Endothelial cell of umbilical vein (primary cell): ENCODE measurements at regions not wholly inside any gene's neighbourhood (a gene's known extent, or its start where the extent isn't known, plus 50 kb on each side); places are given as distances from the start of the nearest gene placed in this dataset.

ENCODE experiments used
- BruUV-seq: library from RNA; stranded (reverse); fragments of 400-500 nt; replicated peaks from 2 replicates; lab custom pipeline; 2021; lab: Mats Ljungman, UMichigan
- CTCF ChIA-PET: fragments of 300-600, 350-600 bp; sonication (Branson Sonifier 250); formaldehyde crosslinking; loops from one replicate; lab custom pipeline; 2021; ENCODE audit warnings: antibody characterized with exemption, inconsistent platforms; lab: Charles Lee
- POLR2A ChIA-PET: fragments of 300-600, 350-600 bp; sonication (Branson Sonifier 250); formaldehyde crosslinking; loops from one replicate; lab custom pipeline; 2021; ENCODE audit warnings: antibody characterized with exemption, inconsistent platforms; lab: Charles Lee
- DNase-seq: peaks from one replicate; pipeline ENCODE4 v3.0.0-alpha.2; 2011; ENCODE audit warnings: low read depth, low spot score
- FAIRE-seq: peaks from 2 replicates; lab custom pipeline; 2011; peaks lifted over from hg19 to GRCh38; lab: Jason Lieb, UNC
- H2AFZ ChIP-seq: 2 replicates; pipeline ENCODE4 v1.6.0; 2012; ENCODE audit warnings: low read depth, low read length, control low read depth, inconsistent platforms
- H3K27ac ChIP-seq: 2 replicates; pipeline ENCODE4 v1.5.1; 2011; ENCODE audit warnings: low read depth, mild to moderate bottlenecking, control low read depth, low read length, moderate library complexity; ENCODE audit not compliant: insufficient read depth
- H3K27me3 ChIP-seq, 2 experiments: 2 replicates each; pipeline versions ENCODE4 v1.6.0 to v1.6.1; 2011; ENCODE audit warnings: low read length in 2 of 2, mixed read lengths in 1 of 2; ENCODE audit not compliant: control insufficient read depth in 2 of 2, insufficient read depth in 2 of 2
- H3K36me3 ChIP-seq, 2 experiments: 2 replicates in 1 of 2; 3 replicates in 1 of 2; pipeline ENCODE4 v1.5.1; 2011; ENCODE audit warnings: low read length in 2 of 2, mild to moderate bottlenecking in 1 of 2, moderate library complexity in 1 of 2; ENCODE audit not compliant: control insufficient read depth in 2 of 2, insufficient read depth in 2 of 2; ENCODE audit errors: extremely low read depth in 1 of 2
- H3K4me1 ChIP-seq: 3 replicates; pipeline ENCODE4 v1.5.1; 2011; ENCODE audit warnings: mild to moderate bottlenecking, low read length; ENCODE audit not compliant: control insufficient read depth, insufficient read depth; ENCODE audit errors: extremely low read depth
- H3K4me2 ChIP-seq: 2 replicates; pipeline ENCODE4 v1.6.1; 2011; ENCODE audit warnings: low read length, control low read depth, mixed read lengths; ENCODE audit not compliant: insufficient read depth
- H3K4me3 ChIP-seq, 3 experiments: fragments of 200-600 bp in 1 of 3; sonication (generic), shearing (Covaris generic) in 1 of 3; replicated peaks in 1 of 3; 2 replicates each; pipeline ENCODE4 v1.5.1; 2011 to 2016; ENCODE audit warnings: control low read depth in 3 of 3, low read length in 3 of 3, mild to moderate bottlenecking in 2 of 3, inconsistent platforms in 1 of 3, low read depth in 1 of 3, moderate library complexity in 1 of 3; ENCODE audit not compliant: insufficient read depth in 1 of 3
- H3K79me2 ChIP-seq: 2 replicates; pipeline ENCODE4 v1.6.0; 2012; ENCODE audit warnings: low read length, inconsistent platforms; ENCODE audit not compliant: control insufficient read depth, insufficient read depth
- H3K9ac ChIP-seq: replicated peaks from 2 replicates; pipeline ENCODE3; 2011; ENCODE audit warnings: low read length, control low read depth; ENCODE audit not compliant: insufficient read depth; ENCODE audit errors: extremely low read depth
- H3K9me1 ChIP-seq: replicated peaks from 3 replicates; pipeline ENCODE4 v1.6.0; 2011; ENCODE audit warnings: mild to moderate bottlenecking, low read length; ENCODE audit not compliant: control insufficient read depth, insufficient read depth; ENCODE audit errors: extremely low read depth
- H3K9me3 ChIP-seq: replicated peaks from 2 replicates; pipeline ENCODE4 v1.5.1; 2012; ENCODE audit warnings: low read length, inconsistent platforms; ENCODE audit not compliant: control insufficient read depth, insufficient read depth
- H4K20me1 ChIP-seq: replicated peaks from 2 replicates; pipeline ENCODE3; 2011; ENCODE audit warnings: mild to moderate bottlenecking, low read length; ENCODE audit not compliant: control insufficient read depth, insufficient read depth; ENCODE audit errors: extremely low read depth
- EZH2 ChIP-seq: IDR thresholded peaks from 2 replicates; pipeline ENCODE4 v1.6.1; 2012; ENCODE audit warnings: borderline replicate concordance, low read depth, mild to moderate bottlenecking, moderate library complexity, low read length, inconsistent platforms; ENCODE audit not compliant: severe bottlenecking
- FOS ChIP-seq: IDR thresholded peaks from 2 replicates; pipeline ENCODE4 v1.6.1; 2011; ENCODE audit warnings: mild to moderate bottlenecking, low read length, moderate library complexity, borderline replicate concordance; ENCODE audit not compliant: insufficient read depth
- GATA2 ChIP-seq: IDR thresholded peaks from 2 replicates; pipeline ENCODE4 v1.7.0; 2011; ENCODE audit warnings: low read depth, mild to moderate bottlenecking, moderate library complexity, mixed read lengths, low read length; ENCODE audit not compliant: insufficient read length, insufficient read depth
- JUN ChIP-seq: IDR thresholded peaks from 2 replicates; pipeline ENCODE4 v1.6.1; 2011; ENCODE audit warnings: borderline replicate concordance, low read depth; ENCODE audit not compliant: insufficient read length, insufficient read depth
- MAX ChIP-seq: IDR thresholded peaks from 2 replicates; pipeline ENCODE4 v1.6.1; 2011; ENCODE audit not compliant: insufficient read depth, insufficient read length
- MYC ChIP-seq: IDR thresholded peaks from one replicate; pipeline ENCODE4 v1.6.1; 2011; ENCODE audit warnings: mild to moderate bottlenecking, low read depth, low read length
- POLR2A ChIP-seq: IDR thresholded peaks from 2 replicates; pipeline ENCODE4 v1.6.1; 2012; ENCODE audit warnings: low read depth, mild to moderate bottlenecking, control low read depth, low read length
- POLR2AphosphoS5 ChIP-seq: IDR thresholded peaks from 2 replicates; pipeline ENCODE4 v1.6.1; 2012; ENCODE audit warnings: low read depth, mild to moderate bottlenecking, control low read depth, low read length, moderate library complexity; ENCODE audit not compliant: insufficient read depth
- dilution Hi-C: fragments of 300-500 bp; cut with MboI; formaldehyde crosslinking; loops from one replicate; pipeline ENCODE4 v1.15.0; 2019; ENCODE audit warnings: low sequenced_read_pairs; ENCODE audit not compliant: extremely low pct_ligation_motif_present
- intact Hi-C: fragments of 100-400 bp; cut with micrococcal nuclease; formaldehyde crosslinking; loops from one replicate; pipeline ENCODE4 v1.10.0; 2022
- TF ChIP-seq, protein P1 (sequence below), 2 donors: IDR thresholded peaks; 1 replicate in 1 of 2; 2 replicates in 1 of 2; pipeline ENCODE4 v1.5.1; 2011; ENCODE audit warnings: low read length in 2 of 2, mild to moderate bottlenecking in 2 of 2, moderate library complexity in 2 of 2, control low read depth in 1 of 2, inconsistent platforms in 1 of 2, low read depth in 1 of 2; ENCODE audit not compliant: insufficient read depth in 1 of 2; ENCODE audit errors: extremely low read depth in 1 of 2

GRCh38 chr1:68675336-68675735, 178.5 kb upstream of the DEPDC1 start:
- H4K20me1 ChIP-seq: no peaks in the 10 kb centered on the region
- no peak overlapping the region for H3K4me2 ChIP-seq
- H3K9me3 ChIP-seq: no peaks in the 10 kb centered on the region
- H3K36me3 ChIP-seq: no peaks in the 10 kb centered on the region
- intact Hi-C loops: no loop called here
- H2AFZ ChIP-seq: no peak overlapping the region
- no peak for FAIRE-seq
- H3K27me3 ChIP-seq: no peaks in the 10 kb centered on the region
- no peak overlapping the region for H3K27ac ChIP-seq
- TF ChIP-seq EZH2 (no peak), MYC (no peak), FOS (no peak), GATA2 (no peak), POLR2AphosphoS5 (no peak), JUN (no peak), POLR2A (no peak), MAX (no peak)
- TF ChIP-seq, protein P1, sequence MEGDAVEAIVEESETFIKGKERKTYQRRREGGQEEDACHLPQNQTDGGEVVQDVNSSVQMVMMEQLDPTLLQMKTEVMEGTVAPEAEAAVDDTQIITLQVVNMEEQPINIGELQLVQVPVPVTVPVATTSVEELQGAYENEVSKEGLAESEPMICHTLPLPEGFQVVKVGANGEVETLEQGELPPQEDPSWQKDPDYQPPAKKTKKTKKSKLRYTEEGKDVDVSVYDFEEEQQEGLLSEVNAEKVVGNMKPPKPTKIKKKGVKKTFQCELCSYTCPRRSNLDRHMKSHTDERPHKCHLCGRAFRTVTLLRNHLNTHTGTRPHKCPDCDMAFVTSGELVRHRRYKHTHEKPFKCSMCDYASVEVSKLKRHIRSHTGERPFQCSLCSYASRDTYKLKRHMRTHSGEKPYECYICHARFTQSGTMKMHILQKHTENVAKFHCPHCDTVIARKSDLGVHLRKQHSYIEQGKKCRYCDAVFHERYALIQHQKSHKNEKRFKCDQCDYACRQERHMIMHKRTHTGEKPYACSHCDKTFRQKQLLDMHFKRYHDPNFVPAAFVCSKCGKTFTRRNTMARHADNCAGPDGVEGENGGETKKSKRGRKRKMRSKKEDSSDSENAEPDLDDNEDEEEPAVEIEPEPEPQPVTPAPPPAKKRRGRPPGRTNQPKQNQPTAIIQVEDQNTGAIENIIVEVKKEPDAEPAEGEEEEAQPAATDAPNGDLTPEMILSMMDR (IDR thresholded peaks at IDR 0.05; ENCODE audit: extremely low read depth in 1 of 2, insufficient read depth in 1 of 2, low read depth in 1 of 2, low read length in 2 of 2): no peak
- no peak overlapping the region for H3K4me3 ChIP-seq
- H3K9ac ChIP-seq: no peak overlapping the region
- H3K4me1 ChIP-seq: no peaks in the 10 kb centered on the region
- no peaks in the 10 kb centered on the region for H3K9me1 ChIP-seq
- no peaks in the 10 kb centered on the region for H3K79me2 ChIP-seq
- no peak for DNase-seq
- CTCF ChIA-PET: interaction anchor here (0.6 kb wide), 1 partner anchor 892 kb away, joined by 3 read pairs; the partner anchor contains the start of gene LRRC7
- dilution Hi-C loops: no loop called here
- POLR2A ChIA-PET: no interaction called here
- no TSS peak for BruUV-seq
